ENCODE measurements at regions not wholly inside any gene's neighbourhood (a gene's known extent, or its start where the extent isn't known, plus 50 kb on each side); places are given as distances from the start of the nearest gene placed in this dataset.

DNA sequence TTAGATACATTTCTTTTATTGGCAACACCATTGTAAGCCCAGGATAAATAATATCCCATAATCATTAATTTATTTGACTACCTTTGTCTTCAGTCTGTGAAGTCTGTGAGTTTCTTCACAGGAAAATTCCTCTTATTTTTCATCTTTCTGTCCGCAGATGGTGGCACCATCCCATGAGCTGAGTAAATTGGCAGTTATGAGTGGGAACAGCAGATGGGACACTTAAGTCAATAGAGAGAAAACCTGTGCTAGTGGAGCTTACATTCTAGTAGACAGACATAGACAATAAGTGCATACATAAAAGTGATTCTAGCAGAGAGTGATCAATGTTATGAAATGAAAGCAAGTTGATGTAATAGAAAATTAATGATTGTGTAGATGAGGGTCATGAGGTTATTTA lies 638.2 kb upstream of the MIR17HG start:
- no peak for TF ChIP-seq POLR2A (IDR thresholded peaks at IDR 0.05)
- TF ChIP-seq, protein P1, sequence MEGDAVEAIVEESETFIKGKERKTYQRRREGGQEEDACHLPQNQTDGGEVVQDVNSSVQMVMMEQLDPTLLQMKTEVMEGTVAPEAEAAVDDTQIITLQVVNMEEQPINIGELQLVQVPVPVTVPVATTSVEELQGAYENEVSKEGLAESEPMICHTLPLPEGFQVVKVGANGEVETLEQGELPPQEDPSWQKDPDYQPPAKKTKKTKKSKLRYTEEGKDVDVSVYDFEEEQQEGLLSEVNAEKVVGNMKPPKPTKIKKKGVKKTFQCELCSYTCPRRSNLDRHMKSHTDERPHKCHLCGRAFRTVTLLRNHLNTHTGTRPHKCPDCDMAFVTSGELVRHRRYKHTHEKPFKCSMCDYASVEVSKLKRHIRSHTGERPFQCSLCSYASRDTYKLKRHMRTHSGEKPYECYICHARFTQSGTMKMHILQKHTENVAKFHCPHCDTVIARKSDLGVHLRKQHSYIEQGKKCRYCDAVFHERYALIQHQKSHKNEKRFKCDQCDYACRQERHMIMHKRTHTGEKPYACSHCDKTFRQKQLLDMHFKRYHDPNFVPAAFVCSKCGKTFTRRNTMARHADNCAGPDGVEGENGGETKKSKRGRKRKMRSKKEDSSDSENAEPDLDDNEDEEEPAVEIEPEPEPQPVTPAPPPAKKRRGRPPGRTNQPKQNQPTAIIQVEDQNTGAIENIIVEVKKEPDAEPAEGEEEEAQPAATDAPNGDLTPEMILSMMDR (IDR thresholded peaks at IDR 0.05), result no peak

Data from prostate gland (tissue), 2 donors.